ENCODE measurements at regions not wholly inside any gene's neighbourhood (a gene's known extent, or its start where the extent isn't known, plus 50 kb on each side); places are given as distances from the start of the nearest gene placed in this dataset.

DNA sequence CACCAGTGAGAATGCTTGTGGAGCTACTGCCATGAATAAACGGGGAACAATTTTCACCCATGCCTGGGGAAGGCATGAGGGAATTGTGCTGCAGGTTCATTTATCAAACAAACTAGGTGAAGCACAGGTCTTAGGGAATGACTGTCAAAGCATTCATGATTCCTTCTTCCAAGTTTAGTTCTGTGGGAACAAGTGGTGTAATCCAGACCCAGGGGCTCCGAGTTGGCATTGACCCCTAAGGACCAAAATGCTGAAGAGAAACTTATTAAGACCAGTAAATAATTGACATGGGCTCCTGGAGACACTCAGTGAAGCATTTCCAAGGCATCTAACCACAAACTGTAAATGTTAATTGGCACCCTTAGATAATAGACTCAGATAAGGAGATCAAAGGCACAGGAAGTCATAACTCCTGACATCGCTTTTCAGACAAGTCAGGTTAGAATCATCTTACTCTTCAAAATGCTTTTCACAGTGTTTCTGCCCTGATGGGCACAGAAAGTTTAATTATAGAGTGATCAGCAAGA is 96.9 kb downstream of the SPP2 start:
- in situ Hi-C loops (cut with MboI; ENCODE audit: low pct_unique_long_range_greater_than_20kb in 2 of 9, low sequenced_read_pairs in 9 of 9, unreplicated experiment in 9 of 9), result loop anchor here in 8 of 9 experiments (10.0 to 25.0 kb wide), 4 partner anchors 117 to 965 kb away; partner anchors contain the start of gene ARL4C (in 1 of the 8)
- no peak overlapping the region for H3K4me3 ChIP-seq
- WGBS, 10 experiments, result 70 to 100% (median 100%) methylated on average over 1 to 2 of the region's 3 CpGs; no CpG with 5 or more reads in 3 of the 10 experiments

DNA sequence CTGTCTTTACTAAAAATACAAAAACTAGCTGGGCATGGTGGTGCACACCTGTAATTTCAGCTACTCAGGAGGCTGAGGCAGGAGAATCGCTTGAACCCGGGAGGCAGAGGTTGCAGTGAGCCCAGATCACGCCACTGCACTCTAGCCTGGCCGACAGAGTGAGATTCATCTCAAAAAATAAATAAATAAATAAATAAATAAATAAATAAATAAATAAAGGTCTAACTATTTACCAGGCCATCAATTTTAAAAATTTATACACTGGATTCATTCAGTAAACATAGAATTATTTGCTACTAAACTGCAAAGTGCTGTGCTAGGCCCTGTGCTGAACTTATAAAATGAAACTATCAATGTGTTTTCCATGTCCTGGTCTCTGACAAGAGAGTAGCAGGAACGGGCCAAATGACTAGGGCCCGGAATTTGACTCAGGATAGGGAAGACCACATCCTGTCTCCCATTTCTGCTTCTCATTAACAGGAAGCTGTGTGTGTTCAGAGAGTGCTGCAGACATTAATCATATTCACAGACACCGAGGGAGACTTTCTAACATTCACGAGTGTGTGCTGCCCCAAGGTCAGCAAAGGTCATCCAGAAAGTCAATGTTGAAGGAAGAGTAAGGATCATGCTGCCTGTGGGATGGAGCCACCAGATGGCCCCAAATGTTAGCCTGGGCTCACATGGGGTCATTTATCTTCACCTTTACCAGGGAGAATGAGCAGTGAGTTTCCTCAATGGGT is 95.8 kb downstream of the SPP2 start:
- Histone ChIP-seq H3K4me1 (replicated peaks in 1 of 2) (peaks cover 6 to 10% of the 10 kb centered on the region in 2 donors), H3K27ac (no peak overlapping the region), H3K4me3 (no peak overlapping the region)
- peak in 4 of 8 experiments; percentile 21 to 70 (median 48) for ATAC-seq (replicated peaks in 6 of 8)
- 3 to 95% (median 67%) methylated on average over 3 to 7 of the region's 8 CpGs; no CpG with 5 or more reads in 1 of the 10 experiments for WGBS, 10 experiments
- in situ Hi-C loops (cut with MboI; ENCODE audit: low pct_unique_long_range_greater_than_20kb in 2 of 9, low sequenced_read_pairs in 9 of 9, unreplicated experiment in 9 of 9), result loop anchor here in 8 of 9 experiments (10.0 to 25.0 kb wide), 4 partner anchors 119 to 966 kb away; partner anchors contain the start of gene ARL4C (in 1 of the 8)

More for the DNA sequence above, 96.9 kb downstream of the SPP2 start:
- Histone ChIP-seq H3K27ac (no peak overlapping the region), H3K4me1 (replicated peaks in 1 of 2) (peaks cover 6 to 10% of the 10 kb centered on the region in 2 donors)
- ATAC-seq (replicated peaks in 6 of 8), result no peak

DNA sequence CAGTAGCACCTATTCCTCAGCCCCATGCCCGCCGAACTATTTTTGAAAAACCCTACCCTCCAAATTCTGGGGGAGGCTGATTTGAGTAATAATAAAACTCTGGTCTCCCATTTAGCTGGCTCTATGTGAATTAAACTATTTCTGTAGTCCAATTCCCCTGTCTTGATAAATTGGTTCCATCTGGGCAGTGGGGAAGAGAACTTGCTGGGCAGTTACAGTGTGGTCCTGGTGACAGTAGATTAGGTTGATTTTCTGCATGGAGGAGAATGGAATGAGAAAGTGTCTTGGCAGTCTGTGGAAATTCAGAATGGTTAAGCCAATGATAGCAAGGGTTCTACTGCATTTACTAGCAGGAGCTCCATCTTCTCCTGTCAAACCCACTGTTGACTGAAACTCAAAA is 95.0 kb downstream of the SPP2 start:
- 40 to 79% (median 75%) methylated on average over 1 to 2 of the region's 2 CpGs; no CpG with 5 or more reads in 7 of the 10 experiments for whole genome bisulfite sequencing, 10 experiments
- Histone ChIP-seq H3K4me1 (replicated peaks in 1 of 2) (peaks cover 6 to 10% of the 10 kb centered on the region in 2 donors), H3K27ac (no peak overlapping the region), H3K4me3 (no peak overlapping the region)
- in situ Hi-C loops (cut with MboI; ENCODE audit: low pct_unique_long_range_greater_than_20kb in 2 of 9, low sequenced_read_pairs in 9 of 9, unreplicated experiment in 9 of 9), result loop anchor here in 8 of 9 experiments (10.0 to 25.0 kb wide), 4 partner anchors 119 to 967 kb away; partner anchors contain the start of gene ARL4C (in 1 of the 8)
- no peak for ATAC-seq (replicated peaks in 6 of 8)

DNA sequence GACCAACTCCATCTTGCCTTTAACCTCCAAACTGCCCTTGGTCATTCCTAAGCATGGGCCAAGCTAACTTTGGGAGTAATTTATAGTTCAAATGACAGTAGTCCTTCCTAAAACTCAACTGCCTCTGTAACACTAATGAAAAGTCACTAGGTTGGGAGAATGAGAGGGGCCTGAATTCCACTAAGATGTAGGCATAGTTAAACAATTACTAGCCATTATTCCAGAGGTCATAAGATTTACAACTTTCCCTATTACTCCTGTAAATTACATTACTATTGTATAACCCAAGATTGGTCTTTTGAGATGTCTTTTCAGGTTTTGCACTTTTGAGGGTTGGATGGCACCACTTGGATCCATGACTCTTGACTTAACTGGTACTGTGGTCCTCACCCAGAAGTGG is 94.6 kb downstream of the SPP2 start:
- Histone ChIP-seq H3K4me1 (replicated peaks in 1 of 2) (peaks cover 6 to 10% of the 10 kb centered on the region in 2 donors), H3K4me3 (no peak overlapping the region), H3K27ac (no peak overlapping the region)
- in situ Hi-C loops (cut with MboI; ENCODE audit: low pct_unique_long_range_greater_than_20kb in 2 of 9, low sequenced_read_pairs in 9 of 9, unreplicated experiment in 9 of 9), result loop anchor here in 8 of 9 experiments (10.0 to 25.0 kb wide), 4 partner anchors 120 to 967 kb away; partner anchors contain the start of gene ARL4C (in 1 of the 8)
- no peak for ATAC-seq (replicated peaks in 6 of 8)

DNA sequence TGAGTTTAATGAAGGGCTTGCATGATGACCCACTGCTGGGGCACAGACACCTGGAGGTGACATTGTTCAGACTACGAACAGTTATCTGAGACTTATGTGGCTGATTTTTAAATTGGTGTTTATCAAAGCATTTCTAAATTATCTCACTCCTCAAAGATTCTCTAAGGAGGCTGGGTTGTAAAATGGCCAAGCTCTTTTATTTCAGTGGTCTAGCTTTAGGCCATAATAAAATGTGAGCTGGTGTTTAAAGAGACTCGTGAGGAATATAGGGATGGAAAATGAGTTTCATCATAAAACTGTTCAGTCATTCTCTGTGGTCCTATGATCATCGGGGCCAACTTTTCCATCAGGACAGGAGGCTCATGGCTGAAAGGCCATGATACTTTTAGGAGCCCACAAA is 93.4 kb downstream of the SPP2 start:
- H3K4me3 ChIP-seq, result no peak overlapping the region
- WGBS, 10 experiments, result 60 to 100% (median 95%) methylated on average over 1 to 3 of the region's 3 CpGs
- H3K4me1 ChIP-seq (replicated peaks in 1 of 2), result peaks cover 6 to 10% of the 10 kb centered on the region in 2 donors
- no peak overlapping the region for H3K27ac ChIP-seq
- ATAC-seq (replicated peaks in 6 of 8), result no peak
- in situ Hi-C loops (cut with MboI; ENCODE audit: low pct_unique_long_range_greater_than_20kb in 2 of 9, low sequenced_read_pairs in 9 of 9, unreplicated experiment in 9 of 9), result loop anchor here in 8 of 9 experiments (10.0 to 25.0 kb wide), 4 partner anchors 121 to 968 kb away; partner anchors contain the start of gene ARL4C (in 1 of the 8)

DNA sequence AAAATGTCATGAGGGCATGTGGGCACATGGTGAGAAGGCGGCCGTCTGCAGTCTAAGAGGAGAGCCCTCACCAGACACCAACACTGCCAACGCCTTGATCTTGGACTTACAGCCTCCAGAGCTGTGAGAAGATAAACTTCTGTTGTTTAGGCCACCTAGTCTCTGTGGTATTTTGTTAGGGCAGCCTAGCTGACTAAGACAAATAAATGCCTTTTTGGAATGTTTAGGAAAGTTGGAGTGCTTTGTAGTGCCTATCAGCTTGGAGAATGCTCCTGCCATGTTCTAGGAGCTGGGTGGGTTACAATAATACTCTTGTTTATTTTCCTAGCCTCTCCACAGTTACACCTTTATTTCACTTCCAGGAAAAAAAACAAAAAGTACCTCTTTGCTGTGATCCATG is 92.0 kb downstream of the SPP2 start:
- Histone ChIP-seq H3K27ac (no peak overlapping the region), H3K4me3 (no peak overlapping the region), H3K4me1 (replicated peaks in 1 of 2) (peaks cover 5 to 10% of the 10 kb centered on the region in 2 donors)
- in situ Hi-C loops (cut with MboI; ENCODE audit: low pct_unique_long_range_greater_than_20kb in 2 of 9, low sequenced_read_pairs in 9 of 9, unreplicated experiment in 9 of 9), result loop anchor here in 8 of 9 experiments (10.0 to 25.0 kb wide), 4 partner anchors 122 to 970 kb away; partner anchors contain the start of gene ARL4C (in 1 of the 8)
- 100% methylated on average over 1 to 3 of the region's 3 CpGs; no CpG with 5 or more reads in 7 of the 10 experiments for WGBS, 10 experiments
- no peak for ATAC-seq (replicated peaks in 6 of 8)

DNA sequence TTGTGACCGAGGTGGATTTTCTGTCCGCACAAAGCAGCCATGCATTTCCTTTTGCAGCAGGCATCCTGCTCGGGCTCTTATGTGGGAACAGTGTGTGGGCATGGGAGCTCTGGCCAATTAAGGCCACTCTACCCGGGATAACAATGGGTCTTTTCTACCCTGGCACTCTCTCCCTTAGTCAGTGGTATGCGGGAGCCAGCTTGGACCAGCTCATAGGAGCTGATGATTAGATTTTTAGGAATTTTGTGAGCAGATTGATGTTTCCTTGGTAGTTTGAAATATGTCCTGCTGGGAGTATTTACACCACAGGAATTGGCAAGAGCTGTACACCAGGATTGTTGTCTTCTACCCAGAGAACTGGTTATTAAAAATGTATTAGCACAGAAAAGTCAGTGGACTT is 89.3 kb downstream of the SPP2 start:
- no peak overlapping the region for H3K27ac ChIP-seq
- no peak for ATAC-seq (replicated peaks in 6 of 8)
- in situ Hi-C loops (cut with MboI; ENCODE audit: low pct_unique_long_range_greater_than_20kb in 2 of 9, low sequenced_read_pairs in 9 of 9, unreplicated experiment in 9 of 9), result loop anchor here in 8 of 9 experiments (10.0 to 25.0 kb wide), 6 partner anchors 125 to 973 kb away; partner anchors contain the start of gene ARL4C (in 2 of the 8)
- 20 to 100% (median 98%) methylated on average over 1 to 5 of the region's 5 CpGs; no CpG with 5 or more reads in 4 of the 10 experiments for WGBS, 10 experiments
- H3K4me1 ChIP-seq (replicated peaks in 1 of 2), result peaks cover 3 to 6% of the 10 kb centered on the region in 2 donors
- no peak overlapping the region for H3K4me3 ChIP-seq

DNA sequence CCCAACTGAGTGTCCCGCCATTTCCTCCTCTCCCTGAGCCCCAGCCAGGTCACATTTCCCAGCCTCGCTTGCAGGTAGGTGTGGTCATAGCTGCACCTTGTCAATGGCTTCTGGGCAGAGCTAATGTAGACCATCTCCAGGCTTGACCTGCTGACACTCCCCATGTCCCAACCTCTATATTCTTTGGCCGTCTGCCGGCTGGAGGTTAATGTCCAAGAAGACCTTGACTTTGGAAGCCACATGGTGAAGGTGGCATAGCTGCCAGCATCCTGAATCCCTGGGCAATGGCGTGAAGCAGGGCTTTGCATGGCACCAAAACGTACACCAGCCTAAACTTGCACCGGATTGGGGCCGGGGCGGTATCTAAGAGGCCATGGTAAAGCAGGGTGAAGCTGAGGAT is 88.3 kb downstream of the SPP2 start:
- peaks cover 3 to 6% of the 10 kb centered on the region in 2 donors for H3K4me1 ChIP-seq (replicated peaks in 1 of 2)
- in situ Hi-C loops (cut with MboI; ENCODE audit: low pct_unique_long_range_greater_than_20kb in 2 of 9, low sequenced_read_pairs in 9 of 9, unreplicated experiment in 9 of 9), result loop anchor here in 8 of 9 experiments (10.0 to 25.0 kb wide), 5 partner anchors 348 to 973 kb away; partner anchors contain the start of gene ARL4C (in 2 of the 8)
- no peak overlapping the region for H3K4me3 ChIP-seq
- H3K27ac ChIP-seq, result no peak overlapping the region
- ATAC-seq (replicated peaks in 6 of 8), result no peak
- 65 to 100% (median 89%) methylated on average over 1 to 4 of the region's 9 CpGs; no CpG with 5 or more reads in 3 of the 10 experiments for WGBS, 10 experiments

DNA sequence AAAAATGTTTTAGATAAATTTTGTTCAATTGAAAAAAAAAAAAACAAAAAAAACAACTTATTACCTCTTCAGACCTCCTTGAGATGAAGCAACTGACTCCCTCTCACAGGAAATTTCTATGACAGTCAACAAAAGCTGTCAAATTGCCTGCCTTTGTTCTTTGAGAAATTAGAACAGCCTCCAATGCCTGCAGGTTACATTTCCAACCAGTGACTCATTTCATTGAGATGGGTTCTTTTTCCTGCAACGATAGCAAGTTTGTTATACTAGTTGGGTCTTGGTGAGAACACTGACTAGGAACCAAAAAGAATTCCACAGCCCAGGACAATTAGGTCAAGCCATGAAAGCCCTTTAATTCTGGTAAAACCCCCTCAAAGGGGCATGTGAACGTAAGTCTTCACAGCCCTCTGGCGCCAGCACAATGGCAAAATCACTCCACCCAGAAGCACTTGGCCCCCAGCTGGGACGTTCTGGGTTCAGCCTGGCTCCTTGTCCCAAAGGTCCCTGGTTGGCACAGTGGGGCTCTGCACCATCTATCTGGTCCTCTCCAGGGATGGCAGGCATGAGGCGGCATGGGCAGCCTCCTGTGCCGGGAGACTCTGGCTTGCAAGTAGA is 87.0 kb downstream of the SPP2 start:
- Histone ChIP-seq H3K27ac (no peak overlapping the region), H3K4me1 (replicated peaks in 1 of 2) (peaks cover 6 to 10% of the 10 kb centered on the region in 2 donors), H3K4me3 (no peak overlapping the region)
- in situ Hi-C loops (cut with MboI; ENCODE audit: low pct_unique_long_range_greater_than_20kb in 2 of 9, low sequenced_read_pairs in 9 of 9, unreplicated experiment in 9 of 9), result loop anchor here in 8 of 9 experiments (10.0 to 25.0 kb wide), 5 partner anchors 350 to 975 kb away; partner anchors contain the start of gene ARL4C (in 2 of the 8)
- no peak for ATAC-seq (replicated peaks in 6 of 8)
- 0 to 100% (median 79%) methylated on average over 1 to 5 of the region's 6 CpGs; no CpG with 5 or more reads in 1 of the 10 experiments for WGBS, 10 experiments

DNA sequence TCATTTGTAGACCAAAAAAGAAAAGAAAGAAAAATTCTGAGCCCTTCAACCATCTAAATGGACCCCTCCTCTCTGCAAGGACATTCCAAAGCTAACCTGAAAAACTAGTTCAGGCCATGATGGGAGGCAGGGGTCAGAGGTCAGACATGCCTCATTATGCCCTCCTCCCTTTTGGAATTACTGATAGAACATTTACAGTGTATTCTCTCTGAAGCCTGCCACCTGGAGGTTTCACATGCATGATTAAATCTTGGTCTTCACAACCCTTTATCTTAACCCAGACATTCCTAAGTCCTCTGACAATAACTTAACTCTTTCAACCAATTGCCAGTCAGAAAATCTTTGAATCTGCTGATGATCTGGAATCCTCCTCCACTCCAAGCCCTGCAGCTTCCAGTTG is 86.0 kb downstream of the SPP2 start:
- H3K27ac ChIP-seq, result no peak overlapping the region
- no peak for ATAC-seq (replicated peaks in 6 of 8)
- H3K4me1 ChIP-seq (replicated peaks in 1 of 2), result peaks cover 6 to 10% of the 10 kb centered on the region in 2 donors
- no peak overlapping the region for H3K4me3 ChIP-seq
- in situ Hi-C loops (cut with MboI; ENCODE audit: low pct_unique_long_range_greater_than_20kb in 2 of 9, low sequenced_read_pairs in 9 of 9, unreplicated experiment in 9 of 9), result loop anchor here in 8 of 9 experiments (10.0 to 25.0 kb wide), 5 partner anchors 351 to 976 kb away; partner anchors contain the start of gene ARL4C (in 2 of the 8)

DNA sequence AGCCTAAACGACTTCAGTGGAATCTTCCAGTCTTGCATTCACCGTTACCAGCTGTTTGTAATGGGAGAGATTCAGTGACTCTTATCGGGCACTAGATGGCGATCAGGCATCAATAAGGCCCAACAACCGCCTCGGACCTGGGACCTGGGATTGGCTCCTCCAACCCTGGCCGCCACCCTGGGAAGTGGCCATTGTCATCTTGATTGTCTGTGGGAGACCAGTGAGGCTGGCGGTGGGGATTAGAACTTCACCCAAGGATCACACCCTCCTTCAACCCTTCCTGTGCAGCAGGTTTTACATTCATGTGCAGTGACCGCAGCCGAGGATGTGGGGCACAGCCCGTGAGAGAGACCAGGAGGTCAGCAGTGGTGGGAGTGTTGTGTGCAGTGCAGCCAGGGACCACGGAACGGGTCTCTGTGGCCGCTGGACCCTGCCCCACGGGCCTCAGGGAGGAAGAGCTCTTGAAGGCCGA is 85.3 kb downstream of the SPP2 start:
- in situ Hi-C loops (cut with MboI; ENCODE audit: low pct_unique_long_range_greater_than_20kb in 2 of 9, low sequenced_read_pairs in 9 of 9, unreplicated experiment in 9 of 9), result loop anchor here in 8 of 9 experiments (10.0 to 25.0 kb wide), 5 partner anchors 352 to 977 kb away; partner anchors contain the start of gene ARL4C (in 2 of the 8)
- peak; percentile 91 to 98 (median 94) for ATAC-seq (replicated peaks in 6 of 8)
- no peak overlapping the region for H3K4me3 ChIP-seq
- H3K4me1 ChIP-seq (replicated peaks in 1 of 2), result peaks cover 10 to 11% of the 10 kb centered on the region in 2 donors
- WGBS, 10 experiments, result 0 to 59% (median 33%) methylated on average over 1 to 9 of the region's 16 CpGs; no CpG with 5 or more reads in 2 of the 10 experiments
- no peak overlapping the region for H3K27ac ChIP-seq

DNA sequence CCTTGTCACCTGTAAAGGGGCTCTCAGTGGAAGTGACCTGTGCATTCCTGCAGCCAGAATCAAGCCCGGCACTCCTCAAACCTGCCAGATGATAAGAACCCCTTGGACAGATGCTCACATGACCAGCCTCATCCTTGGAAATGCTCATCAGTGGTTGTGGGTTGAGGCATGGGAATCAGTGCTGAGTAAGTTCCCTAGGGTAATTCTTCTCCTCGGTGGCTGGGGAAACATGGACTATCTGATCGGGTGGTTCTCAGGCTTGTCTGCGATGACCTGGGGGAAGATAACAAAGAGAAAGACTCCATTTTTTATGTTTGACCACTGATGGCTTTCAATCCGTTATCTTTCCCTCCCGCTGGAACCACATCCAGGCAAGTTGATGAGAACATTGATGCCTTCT is 84.0 kb downstream of the SPP2 start:
- no peak overlapping the region for H3K27ac ChIP-seq
- WGBS, 10 experiments, result 61 to 100% (median 92%) methylated on average over 1 to 5 of the region's 6 CpGs; no CpG with 5 or more reads in 1 of the 10 experiments
- no peak for ATAC-seq (replicated peaks in 6 of 8)
- no peak overlapping the region for H3K4me3 ChIP-seq
- peaks cover 10 to 12% of the 10 kb centered on the region in 2 donors for H3K4me1 ChIP-seq (replicated peaks in 1 of 2)
- in situ Hi-C loops (cut with MboI; ENCODE audit: low pct_unique_long_range_greater_than_20kb in 2 of 9, low sequenced_read_pairs in 9 of 9, unreplicated experiment in 9 of 9), result loop anchor here in 8 of 9 experiments (10.0 to 25.0 kb wide), 5 partner anchors 353 to 978 kb away; partner anchors contain the start of gene ARL4C (in 2 of the 8)
